IMR-90 (cell line): ENCODE measurements at regions not wholly inside any gene's neighbourhood (a gene's known extent, or its start where the extent isn't known, plus 50 kb on each side); places are given as distances from the start of the nearest gene placed in this dataset.

Experiments
- ATAC-seq: fragments of 200-7000 bp; cut with Tn5 transposase; 2 replicates; pipeline ENCODE4 v1.9.1; 2020; ENCODE audit warnings: low read depth, mild to moderate bottlenecking, moderate library complexity
- BruUV-seq: library from RNA; stranded (reverse); fragments of 400-500 nt; replicated peaks from 2 replicates; lab custom pipeline; 2021; lab: Mats Ljungman, UMichigan
- CTCF ChIA-PET: fragments of 300-600 bp; formaldehyde crosslinking; extraction: SDS; loops from one replicate; lab custom pipeline; 2021; ENCODE audit warnings: antibody characterized with exemption; lab: Yijun Ruan, JAX
- POLR2A ChIA-PET: fragments of 300-600 bp; sonication (Branson Sonifier 250); formaldehyde crosslinking; loops from one replicate; lab custom pipeline; 2022; ENCODE audit warnings: antibody characterized with exemption; ENCODE audit not compliant: unreplicated experiment; lab: Charles Lee
- DNase-seq: peaks from one replicate; pipeline ENCODE4 v3.0.0; 2013
- H2AFZ ChIP-seq: replicated peaks from 2 replicates; pipeline ENCODE3; 2013; ENCODE audit warnings: low read length, mild to moderate bottlenecking; ENCODE audit not compliant: poor library complexity
- H2AK5ac ChIP-seq: 2 replicates; pipeline ENCODE4 v1.6.1; 2013; ENCODE audit warnings: low read depth, low read length, inconsistent platforms
- H2AK9ac ChIP-seq: replicated peaks from 2 replicates; pipeline ENCODE3; 2013; ENCODE audit warnings: mild to moderate bottlenecking, low read depth, low read length, moderate library complexity; ENCODE audit not compliant: poor library complexity
- H2BK120ac ChIP-seq: 2 replicates; pipeline ENCODE4 v1.6.1; 2013; ENCODE audit warnings: low read depth, low read length, inconsistent platforms
- H2BK15ac ChIP-seq: 3 replicates; pipeline ENCODE4 v1.6.1; 2013; ENCODE audit warnings: low read depth, low read length, inconsistent platforms
- H2BK20ac ChIP-seq: 2 replicates; pipeline ENCODE4 v1.6.1; 2013; ENCODE audit warnings: low read depth, mild to moderate bottlenecking, inconsistent platforms, low read length, moderate library complexity
- H2BK5ac ChIP-seq: 2 replicates; pipeline ENCODE4 v1.6.1; 2013; ENCODE audit warnings: mild to moderate bottlenecking, low read depth, low read length, inconsistent platforms; ENCODE audit not compliant: poor library complexity, severe bottlenecking
- H3K14ac ChIP-seq: replicated peaks from 2 replicates; pipeline ENCODE4 v1.6.1; 2013; ENCODE audit warnings: low read depth, low read length, inconsistent platforms
- H3K18ac ChIP-seq: 2 replicates; pipeline ENCODE4 v1.6.1; 2013; ENCODE audit warnings: low read depth, low read length, control low read depth
- H3K23ac ChIP-seq: 2 replicates; pipeline ENCODE4 v1.6.1; 2013; ENCODE audit warnings: low read depth, low read length, inconsistent platforms
- H3K27ac ChIP-seq: 2 replicates; pipeline ENCODE4 v1.5.1; 2013; ENCODE audit warnings: mild to moderate bottlenecking, control low read depth, low read length; ENCODE audit not compliant: insufficient read depth
- H3K27me3 ChIP-seq: 2 replicates; pipeline ENCODE4 v1.6.1; 2013; ENCODE audit warnings: low read length; ENCODE audit not compliant: control insufficient read depth, insufficient read depth
- H3K36me3 ChIP-seq: 2 replicates; pipeline ENCODE4 v1.6.1; 2013; ENCODE audit warnings: low read length, mixed read lengths; ENCODE audit not compliant: control insufficient read depth, insufficient read depth
- H3K4ac ChIP-seq: 2 replicates; pipeline ENCODE4 v1.6.1; 2013; ENCODE audit warnings: low read depth, low read length, inconsistent platforms
- H3K4me1 ChIP-seq: 2 replicates; pipeline ENCODE4 v1.6.1; 2013; ENCODE audit warnings: low read length, mixed read lengths; ENCODE audit not compliant: control insufficient read depth, insufficient read depth
- H3K4me2 ChIP-seq: 2 replicates; pipeline ENCODE4 v1.6.1; 2013; ENCODE audit warnings: low read depth, mild to moderate bottlenecking, control low read depth, low read length, moderate library complexity
- H3K4me3 ChIP-seq: 2 replicates; pipeline ENCODE4 v1.5.1; 2013; ENCODE audit warnings: low read depth, mild to moderate bottlenecking, control low read depth, low read length, moderate library complexity; ENCODE audit not compliant: insufficient read depth
- H3K56ac ChIP-seq: 2 replicates; pipeline ENCODE4 v1.6.1; 2013; ENCODE audit warnings: low read length, inconsistent platforms; ENCODE audit not compliant: insufficient read depth; ENCODE audit errors: extremely low read depth
- H3K79me1 ChIP-seq, 2 experiments: 2 replicates each; pipeline ENCODE4 v1.6.1; 2013; ENCODE audit warnings: low read length in 2 of 2, inconsistent platforms in 1 of 2, low read depth in 1 of 2
- H3K9ac ChIP-seq: 2 replicates; pipeline ENCODE4 v1.6.1; 2013; ENCODE audit warnings: low read depth, low read length, control low read depth
- H3K9me1 ChIP-seq: 2 replicates; pipeline ENCODE4 v1.6.1; 2013; ENCODE audit warnings: low read length, inconsistent platforms; ENCODE audit not compliant: insufficient read depth
- H3K9me3 ChIP-seq: 2 replicates; pipeline ENCODE4 v1.6.1; 2013; ENCODE audit warnings: low read length; ENCODE audit not compliant: control insufficient read depth, insufficient read depth
- H4K20me1 ChIP-seq: 2 replicates; pipeline ENCODE4 v1.6.1; 2013; ENCODE audit warnings: low read length, inconsistent platforms; ENCODE audit not compliant: insufficient read depth
- H4K5ac ChIP-seq: 2 replicates; pipeline ENCODE4 v1.6.1; 2013; ENCODE audit warnings: mild to moderate bottlenecking, low read depth, low read length, control low read depth
- H4K8ac ChIP-seq, 2 experiments: 2 replicates each; pipeline ENCODE4 v1.6.1; 2013; ENCODE audit warnings: low read depth in 2 of 2, low read length in 2 of 2, control low read depth in 1 of 2, inconsistent platforms in 1 of 2
- H4K91ac ChIP-seq: 2 replicates; pipeline ENCODE4 v1.6.1; 2013; ENCODE audit warnings: low read depth, low read length, inconsistent platforms; ENCODE audit not compliant: insufficient read depth
- CEBPB ChIP-seq: IDR thresholded peaks from 2 replicates; pipeline ENCODE4 v1.6.1; 2012; ENCODE audit warnings: low read depth, low read length, improper control_type of control experiment
- CTCF ChIP-seq: conservative IDR thresholded peaks from 2 replicates; pipeline ENCODE4 v1.5.1; 2012; ENCODE audit warnings: mild to moderate bottlenecking, low read depth, low read length, improper control_type of control experiment
- MAZ ChIP-seq: IDR thresholded peaks from 2 replicates; pipeline ENCODE4 v1.6.1; 2012; ENCODE audit warnings: low read depth, mild to moderate bottlenecking, low read length, improper control_type of control experiment, moderate library complexity, borderline replicate concordance
- NFE2L2 ChIP-seq: fragments of 150-350 bp; IDR thresholded peaks from 2 replicates; pipeline ENCODE4 v1.6.1; 2016; ENCODE audit warnings: low read depth, mild to moderate bottlenecking, low read length
- POLR2A ChIP-seq: IDR thresholded peaks from 2 replicates; pipeline ENCODE4 v1.6.1; 2012; ENCODE audit warnings: mild to moderate bottlenecking, low read depth, low read length
- RFX5 ChIP-seq: IDR thresholded peaks from 2 replicates; pipeline ENCODE4 v1.8.0; 2012; ENCODE audit warnings: low read depth, mild to moderate bottlenecking, low read length, moderate library complexity
- SMC3 ChIP-seq: fragments of 150-350 bp; IDR thresholded peaks from 2 replicates; pipeline ENCODE4 v1.6.1; 2016; ENCODE audit warnings: low read depth, mild to moderate bottlenecking, antibody characterized with exemption, low read length, moderate library complexity
- WGBS, 2 experiments: methylation state at CpG; one replicate each; pipeline versions ENCODE4 v1.1.5 to v1.1.7; 2013; ENCODE audit warnings: missing lambda C conversion rate in 2 of 2; ENCODE audit not compliant: insufficient read length in 1 of 2; ENCODE audit errors: extremely low coverage in 2 of 2; 5-methylcytosine and 5-hydroxymethylcytosine counted together
- dilution Hi-C: fragments of 300-500 bp; cut with HindIII; formaldehyde crosslinking; loops from one replicate; pipeline ENCODE4 v1.14.3; 2018; ENCODE audit warnings: low sequenced_read_pairs; ENCODE audit not compliant: unreplicated experiment
- in situ Hi-C: fragments of 300-500 bp; cut with MboI; formaldehyde crosslinking; loops from 3 replicates; pipeline ENCODE4 v1.14.3; 2019; ENCODE audit warnings: low sequenced_read_pairs, inconsistent platforms, mixed read lengths
- intact Hi-C: fragments of 100-400 bp; cut with micrococcal nuclease; formaldehyde crosslinking; loops from 2 replicates; pipeline ENCODE4 v1.10.0; 2022

- TF ChIP-seq NFE2L2 (no peak), CEBPB (peak; percentile 78)
These were observed 478.2 kb upstream of the CITED2 start (continued) for GRCh38 chr6:139852488-139853140.

- H4K91ac ChIP-seq: peak overlapping the region; percentile 83
- H4K8ac ChIP-seq: peak overlapping the region; percentile 1 to 92; a peak in 3 of 4 replicates
- H3K79me1 ChIP-seq: 0 out of 4 replicates have a peak, but pooled peaks cover 0 to 3% of the 10 kb centered on the region in 2 experiments
- no peak overlapping the region for H3K9ac ChIP-seq
- H2AFZ ChIP-seq: no peak overlapping the region
- peak overlapping the region; percentile 87; the same call in 2 of the 3 replicates for H2BK15ac ChIP-seq
- peak overlapping the region; percentile 66; the same call in 1 of the 2 replicates for H3K18ac ChIP-seq
- no CpG with 5 or more reads among the region's 2 CpGs for WGBS, 2 experiments
- H3K27me3 ChIP-seq: no peaks in the 10 kb centered on the region
- H3K36me3 ChIP-seq: no peaks in the 10 kb centered on the region
- CTCF ChIA-PET: no interaction called here
- H3K56ac ChIP-seq: peak overlapping the region; percentile 54
- peak overlapping the region; percentile 12; the same call in 1 of the 2 replicates for H3K4ac ChIP-seq
- peak overlapping the region; percentile 0; the same call in 1 of the 2 replicates for H3K4me2 ChIP-seq
- no peak overlapping the region for H3K4me3 ChIP-seq
- peak overlapping the region; percentile 83 for H4K5ac ChIP-seq
- no peak overlapping the region for H2AK5ac ChIP-seq
- H3K27ac ChIP-seq: 0 out of 2 replicates have a peak overlapping the region, but pooled peaks have one; percentile 47
- peak overlapping the region; percentile 86; the same call in 1 of the 2 replicates for H2BK20ac ChIP-seq
- DNase-seq: no peak
- dilution Hi-C loops: no loop called here
- no peak for TF ChIP-seq POLR2A
- no peak for TF ChIP-seq RFX5
- TF ChIP-seq MAZ: no peak
- TF ChIP-seq SMC3: no peak
- no peak for TF ChIP-seq CTCF
- H3K9me3 ChIP-seq: no peaks in the 10 kb centered on the region
- H3K14ac ChIP-seq: peak overlapping the region; percentile 64; the same call in 1 of the 2 replicates
- peaks cover 11% of the 10 kb centered on the region for H3K4me1 ChIP-seq
- H2BK5ac ChIP-seq: peak overlapping the region; percentile 79
- POLR2A ChIA-PET: no interaction called here
- peak overlapping the region; percentile 95 for H2BK120ac ChIP-seq
- no peaks in the 10 kb centered on the region for H4K20me1 ChIP-seq
- peak overlapping the region; percentile 70; the same call in 1 of the 2 replicates for H3K23ac ChIP-seq
- intact Hi-C loops: loop anchor here (2.0 to 10.0 kb wide), 3 partner anchors 95 to 477 kb away; partner anchors contain the start of gene CITED2
- in situ Hi-C loops: no loop called here
- ATAC-seq: no peak
- no peak overlapping the region for H2AK9ac ChIP-seq
- peaks cover 3% of the 10 kb centered on the region for H3K9me1 ChIP-seq
- no TSS peak for BruUV-seq
These were observed 477.6 kb upstream of the CITED2 start for GRCh38 chr6:139852067-139852466.
